GM12878 (cell line): ENCODE measurements at regions not wholly inside any gene's neighbourhood (a gene's known extent, or its start where the extent isn't known, plus 50 kb on each side); places are given as distances from the start of the nearest gene placed in this dataset.

Experiments
- ATAC-seq: fragments of 200-7000 bp; cut with Tn5 transposase; 3 replicates; pipeline ENCODE4 v1.9.1; 2020; ENCODE audit warnings: mild to moderate bottlenecking, moderate library complexity
- BruUV-seq: library from RNA; stranded (reverse); fragments of 400-500 nt; replicated peaks from 2 replicates; lab custom pipeline; 2021; lab: Mats Ljungman, UMichigan
- CTCF ChIA-PET: fragments of 300-600 bp; sonication (Branson Sonifier 250); formaldehyde crosslinking; extraction: SDS; loops from one replicate; lab custom pipeline; 2021; ENCODE audit warnings: inconsistent platforms; lab: Yijun Ruan, JAX
- POLR2A ChIA-PET: fragments of 350-600 bp; formaldehyde crosslinking; extraction: SDS; loops from one replicate; lab custom pipeline; 2021; ENCODE audit warnings: inconsistent platforms; lab: Charles Lee
- RAD21 ChIA-PET: fragments of 300-600 bp; sonication (Branson Sonifier 250); formaldehyde crosslinking; loops from one replicate; lab custom pipeline; 2023; ENCODE audit warnings: antibody characterized with exemption; ENCODE audit not compliant: unreplicated experiment; lab: Charles Lee
- SMC1A ChIA-PET: fragments of 300-600 bp; sonication (Branson Sonifier 250); formaldehyde crosslinking; loops from one replicate; lab custom pipeline; 2023; ENCODE audit not compliant: unreplicated experiment, uncharacterized antibody; lab: Charles Lee
- DNase-seq: peaks from one replicate; pipeline ENCODE4 v3.0.0-alpha.2; 2011; ENCODE audit warnings: low read depth, low spot score
- FAIRE-seq: peaks from 3 replicates; lab custom pipeline; 2011; peaks lifted over from hg19 to GRCh38; lab: Jason Lieb, UNC
- H2AFZ ChIP-seq: 2 replicates; pipeline ENCODE4 v1.6.0; 2011; ENCODE audit warnings: low read depth, low read length, control low read depth; ENCODE audit not compliant: control insufficient read depth
- H3K27ac ChIP-seq: 2 replicates; pipeline ENCODE4 v1.5.1; 2011; ENCODE audit warnings: control low read depth; ENCODE audit not compliant: control insufficient read depth, insufficient read depth
- H3K27me3 ChIP-seq, 2 experiments: replicated peaks in 1 of 2; 2 replicates each; pipeline versions ENCODE4 v1.6.0 to v1.6.1; 2011; ENCODE audit warnings: low read length in 1 of 2; ENCODE audit not compliant: control insufficient read depth in 2 of 2, insufficient read depth in 2 of 2
- H3K36me3 ChIP-seq, 2 experiments: 2 replicates each; pipeline ENCODE4 v1.5.1; 2011; ENCODE audit warnings: low read length in 1 of 2; ENCODE audit not compliant: control insufficient read depth in 2 of 2, insufficient read depth in 2 of 2
- H3K4me1 ChIP-seq: 2 replicates; pipeline ENCODE4 v1.6.1; 2011; ENCODE audit warnings: mild to moderate bottlenecking, low read length, moderate library complexity, mixed read lengths; ENCODE audit not compliant: control insufficient read depth, insufficient read depth
- H3K4me2 ChIP-seq: 2 replicates; pipeline ENCODE4 v1.6.0; 2011; ENCODE audit warnings: control low read depth; ENCODE audit not compliant: control insufficient read depth, insufficient read depth
- H3K4me3 ChIP-seq: fragments of 200-600 bp; sonication (generic); 2 replicates; pipeline ENCODE4 v1.5.1; 2016
- H3K79me2 ChIP-seq: 2 replicates; pipeline ENCODE4 v1.6.0; 2011; ENCODE audit warnings: low read length; ENCODE audit not compliant: control insufficient read depth, insufficient read depth
- H3K9ac ChIP-seq: 2 replicates; pipeline ENCODE4 v1.8.0; 2011; ENCODE audit warnings: low read length, control low read depth, mixed read lengths; ENCODE audit not compliant: control insufficient read depth, insufficient read depth
- H3K9me3 ChIP-seq: replicated peaks from 3 replicates; pipeline ENCODE4 v1.5.1; 2011; ENCODE audit warnings: mild to moderate bottlenecking, low read length; ENCODE audit not compliant: control insufficient read depth, insufficient read depth
- H4K20me1 ChIP-seq: 2 replicates; pipeline ENCODE4 v1.6.0; 2011; ENCODE audit not compliant: control insufficient read depth, insufficient read depth
- NR2F1 ChIP-seq: fragments of 450-650 bp; conservative IDR thresholded peaks from 2 replicates; pipeline ENCODE4 v1.6.1; 2017; ENCODE audit warnings: mild to moderate bottlenecking
- POLR2A ChIP-seq: IDR thresholded peaks from 2 replicates; pipeline ENCODE4 v1.6.1; 2011; ENCODE audit warnings: low read depth, mild to moderate bottlenecking, low read length
- SREBF2 ChIP-seq: IDR thresholded peaks from 2 replicates; pipeline ENCODE4 v1.6.1; 2012; ENCODE audit warnings: mild to moderate bottlenecking, low read length
- ZBED1 ChIP-seq: IDR thresholded peaks from 2 replicates; pipeline ENCODE4 v1.6.1; 2016; ENCODE audit warnings: borderline replicate concordance
- WGBS: methylation state at CpG from one replicate; pipeline ENCODE4 v1.1.6; 2016; ENCODE audit warnings: low lambda C conversion rate; ENCODE audit not compliant: insufficient replicate concordance, insufficient coverage; ENCODE audit errors: missing lambda C conversion rate; 5-methylcytosine and 5-hydroxymethylcytosine counted together
- in situ Hi-C: fragments of 300-500 bp; cut with MboI; formaldehyde crosslinking; loops from 9 replicates; pipeline ENCODE4 v1.14.3; 2018; ENCODE audit warnings: mixed read lengths
- intact Hi-C: fragments of 100-400 bp; cut with micrococcal nuclease; formaldehyde crosslinking; loops from one replicate; pipeline ENCODE4 v1.14.2; 2022; ENCODE audit not compliant: unreplicated experiment

DNA sequence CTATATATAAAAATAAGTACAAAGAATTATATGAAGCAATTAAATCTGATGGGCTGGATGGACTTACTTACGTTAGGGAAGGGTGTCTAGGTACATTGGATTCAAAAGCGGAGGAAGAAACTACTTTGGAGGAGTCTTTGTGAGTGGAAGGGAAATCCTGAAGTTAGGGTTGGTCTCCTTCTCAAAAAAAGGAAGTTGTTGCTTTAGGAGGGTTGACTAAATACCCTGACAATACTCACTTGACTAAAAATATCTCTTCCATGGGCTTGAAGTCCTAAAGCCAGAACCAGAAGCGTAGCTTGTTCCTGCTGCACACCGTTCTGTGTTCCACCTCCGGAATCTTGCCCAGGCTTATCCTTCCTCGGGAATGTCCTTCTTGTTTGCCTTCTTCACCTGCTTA, 143.3 kb upstream of the ZEB2 start:
- no peaks in the 10 kb centered on the region for H3K36me3 ChIP-seq
- H3K4me3 ChIP-seq = no peak overlapping the region
- ChIA-PET CTCF (no interaction called here), RAD21 (no interaction called here), SMC1A (no interaction called here), POLR2A (no interaction called here)
- H3K4me2 ChIP-seq = no peak overlapping the region
- BruUV-seq = no TSS peak
- H3K27ac ChIP-seq = no peak overlapping the region
- no peaks in the 10 kb centered on the region for H3K9me3 ChIP-seq
- in situ Hi-C loops = no loop called here
- H3K79me2 ChIP-seq = no peaks in the 10 kb centered on the region
- no peaks in the 10 kb centered on the region for H3K4me1 ChIP-seq
- no peaks in the 10 kb centered on the region for H4K20me1 ChIP-seq
- WGBS = 53% methylated on average over 6 of the region's 6 CpGs
- DNase-seq (no peak), FAIRE-seq (no peak)
- intact Hi-C loops = no loop called here
- H3K9ac ChIP-seq = no peak overlapping the region
- TF ChIP-seq SREBF2 = no peak
- no peak for TF ChIP-seq ZBED1
- TF ChIP-seq, all 136 proteins: peak for 0
- no peak overlapping the region for H2AFZ ChIP-seq
- ATAC-seq = no peak
- H3K27me3 ChIP-seq = peaks cover 0 to 1% of the 10 kb centered on the region in 2 experiments; a peak in 1 of 4 replicates

DNA sequence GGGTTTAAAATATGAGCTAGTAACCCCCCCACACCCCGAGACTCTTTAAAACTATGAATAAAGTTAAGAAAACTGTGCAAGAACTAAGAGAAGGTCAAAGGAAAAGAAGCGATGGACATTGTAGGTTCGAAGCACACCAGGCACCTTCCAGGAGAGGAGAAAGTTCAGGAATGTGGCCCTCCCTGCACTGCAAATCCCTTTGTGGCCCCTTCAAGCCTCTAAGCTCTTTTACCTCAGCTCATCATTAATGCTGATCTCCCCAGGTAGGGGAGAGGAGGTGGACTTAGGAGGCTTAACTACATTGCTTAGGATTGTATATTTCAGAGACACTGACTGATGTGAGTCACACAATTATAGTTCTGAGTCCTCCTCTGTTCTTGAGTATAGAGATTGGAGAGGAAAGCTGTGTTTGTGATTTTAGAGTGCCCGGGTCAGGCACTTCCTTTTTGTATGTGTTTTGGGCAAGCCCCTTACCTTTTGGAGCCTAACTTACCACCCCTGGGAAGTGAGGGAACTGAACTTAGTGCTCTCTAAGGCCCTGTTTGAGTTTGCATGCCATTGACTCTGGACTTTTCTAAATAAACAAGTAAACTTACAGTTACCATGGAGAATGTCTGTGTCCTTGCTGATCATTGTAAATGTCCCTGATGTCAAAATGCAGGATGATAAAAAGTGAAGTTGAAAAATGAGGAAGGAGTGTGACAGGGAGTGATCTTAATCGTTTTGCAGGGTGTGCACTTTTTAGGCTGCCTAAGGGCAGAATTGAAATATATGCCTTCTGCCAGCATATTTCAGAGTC, 140.8 kb upstream of the ZEB2 start:
- Histone ChIP-seq H3K4me1 (no peaks in the 10 kb centered on the region), H3K9me3 (no peaks in the 10 kb centered on the region), H3K27ac (no peak overlapping the region), H3K4me2 (no peak overlapping the region), H2AFZ (no peak overlapping the region), H3K79me2 (no peaks in the 10 kb centered on the region), H3K9ac (no peak overlapping the region), H3K36me3 (no peaks in the 10 kb centered on the region), H3K4me3 (no peak overlapping the region), H3K27me3 (peaks cover 0 to 1% of the 10 kb centered on the region in 2 experiments; a peak in 1 of 4 replicates), H4K20me1 (no peaks in the 10 kb centered on the region)
- ChIA-PET SMC1A (interaction anchor here (0.6 kb wide), 2 partner anchors 14 to 794 kb away, joined by 3 read pairs; no protein-coding TSS in a partner anchor), RAD21 (no interaction called here), CTCF (no interaction called here), POLR2A (no interaction called here)
- ATAC-seq (no peak), FAIRE-seq (no peak), DNase-seq (no peak)
- WGBS = 30% methylated on average over 4 of the region's 5 CpGs
- no TSS peak for BruUV-seq
- TF ChIP-seq NR2F1 (no peak), POLR2A (no peak)
- intact Hi-C loops (no loop called here), in situ Hi-C loops (no loop called here)
